Amygdala (tissue), 56 donors: ENCODE measurements at regions not wholly inside any gene's neighbourhood (a gene's known extent, or its start where the extent isn't known, plus 50 kb on each side); places are given as distances from the start of the nearest gene placed in this dataset.

ENCODE experiments used
- DNase-seq, 56 donors: peaks; one replicate each; lab custom pipeline; 2025; lab: John Stamatoyannopoulos, UW

GRCh38 chr2:39513641-39514094, 76.6 kb upstream of the MAP4K3 start:
- peak in 31 of 56 donors; percentile 7 to 77 (median 27) for DNase-seq

GRCh38 chr2:39514825-39515224, 77.7 kb upstream of the MAP4K3 start:
- no peak for DNase-seq

- no peak for DNase-seq
Observed at GRCh38 chr2:39515273-39515896, 78.3 kb upstream of the MAP4K3 start.

GRCh38 chr2:39515897-39516346, 78.8 kb upstream of the MAP4K3 start:
- DNase-seq = no peak

- DNase-seq = peak in 5 of 56 donors; percentile 3 to 28 (median 10)
Observed at GRCh38 chr2:39516347-39517101, 79.4 kb upstream of the MAP4K3 start.

GRCh38 chr2:39517102-39517436, 80.0 kb upstream of the MAP4K3 start:
- no peak for DNase-seq

- no peak for DNase-seq
Observed at GRCh38 chr2:39517622-39518021, 80.5 kb upstream of the MAP4K3 start.

GRCh38 chr2:39519886-39520285, 82.8 kb upstream of the MAP4K3 start:
- DNase-seq = no peak

- no peak for DNase-seq
Observed at GRCh38 chr2:39521876-39522517, 84.9 kb upstream of the MAP4K3 start.

- no peak for DNase-seq
Observed at GRCh38 chr2:39522518-39522877, 85.4 kb upstream of the MAP4K3 start.

- DNase-seq = no peak
Observed at GRCh38 chr2:39523308-39524044, 86.4 kb upstream of the MAP4K3 start.

- no peak for DNase-seq
Observed at GRCh38 chr2:39524061-39524460, 87.0 kb upstream of the MAP4K3 start.

- DNase-seq = peak in 1 of 56 donors; percentile 13
Observed at GRCh38 chr2:39524756-39525635, 87.9 kb upstream of the MAP4K3 start.

- no peak for DNase-seq
Observed at GRCh38 chr2:39525636-39526412, 88.7 kb upstream of the MAP4K3 start.

- DNase-seq = no peak
Observed at GRCh38 chr2:39528701-39529100, 91.6 kb upstream of the MAP4K3 start.

GRCh38 chr2:39529836-39530235, 92.8 kb upstream of the MAP4K3 start:
- DNase-seq = no peak

GRCh38 chr2:39530411-39530866, 93.4 kb upstream of the MAP4K3 start:
- no peak for DNase-seq

- DNase-seq = no peak
Observed at GRCh38 chr2:39531220-39531777, 94.2 kb upstream of the MAP4K3 start.

GRCh38 chr2:39532933-39533332, 95.8 kb upstream of the MAP4K3 start:
- DNase-seq = no peak
